Activated CD4-positive, CD25-positive, alpha-beta regulatory T cell treated with anti-CD3 and anti-CD28 coated beads, Interleukin-2, amount 50 U/mL, for 24 hours (primary cell): ENCODE measurements at regions not wholly inside any gene's neighbourhood (a gene's known extent, or its start where the extent isn't known, plus 50 kb on each side); places are given as distances from the start of the nearest gene placed in this dataset.

Source experiments
- ATAC-seq, 2 donors: fragments of 150-1000 bp; cut with Tn5 transposase; one replicate each; pipeline ENCODE4 v1.10.0; 2021; ENCODE audit warnings: mild to moderate bottlenecking in 1 of 2, moderate library complexity in 1 of 2

DNA sequence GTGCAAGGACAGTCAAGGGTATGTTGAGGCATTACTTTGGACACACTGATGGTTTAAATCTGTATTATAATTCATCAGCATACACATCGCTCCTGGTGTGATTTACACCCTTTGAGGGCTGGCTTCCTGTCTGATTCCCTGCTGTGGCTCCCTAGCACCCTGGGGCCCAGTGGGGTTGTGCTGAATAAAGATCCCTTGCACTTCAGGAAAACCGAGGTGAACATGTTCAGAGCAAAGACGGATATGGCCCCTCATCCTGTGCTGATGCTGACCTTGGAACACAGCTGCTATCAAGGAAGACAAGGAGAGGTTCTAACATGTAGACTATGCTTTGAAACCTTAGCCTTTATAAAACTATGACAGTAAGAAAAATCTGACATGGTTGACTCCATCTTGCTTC lies 84.6 kb upstream of the UNC5B start:
- no peak for ATAC-seq

DNA sequence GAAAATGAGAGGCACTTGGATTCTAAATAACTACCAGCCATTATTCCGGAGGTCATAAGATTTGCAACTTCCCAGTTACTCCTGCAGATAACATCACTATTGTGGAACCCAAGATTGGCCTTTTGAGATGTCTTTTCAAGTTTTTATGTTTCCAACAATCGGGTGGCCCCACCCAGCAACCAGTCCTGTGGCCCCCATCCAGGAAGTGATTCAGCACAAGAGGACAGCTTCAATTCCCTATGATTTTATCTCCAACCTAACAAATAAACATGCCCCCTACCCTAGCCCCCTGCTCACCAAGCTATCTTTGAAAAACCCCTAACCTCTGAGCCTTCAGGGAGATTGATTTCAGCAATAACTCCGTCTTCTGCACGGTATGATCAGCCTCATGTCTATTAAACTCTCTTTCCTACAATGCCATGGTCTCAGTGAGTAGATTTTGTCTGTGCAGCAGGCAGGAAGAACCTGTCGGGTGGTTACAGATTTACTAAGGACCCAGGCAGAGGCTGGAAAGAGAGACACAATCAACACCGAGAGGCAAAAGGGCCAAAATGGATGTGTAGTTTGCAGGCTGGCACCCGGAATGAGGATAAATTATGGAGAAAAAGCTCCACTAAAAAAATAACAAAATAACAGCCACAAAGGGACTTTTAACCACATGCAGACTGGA lies 83.9 kb upstream of the UNC5B start:
- no peak for ATAC-seq

DNA sequence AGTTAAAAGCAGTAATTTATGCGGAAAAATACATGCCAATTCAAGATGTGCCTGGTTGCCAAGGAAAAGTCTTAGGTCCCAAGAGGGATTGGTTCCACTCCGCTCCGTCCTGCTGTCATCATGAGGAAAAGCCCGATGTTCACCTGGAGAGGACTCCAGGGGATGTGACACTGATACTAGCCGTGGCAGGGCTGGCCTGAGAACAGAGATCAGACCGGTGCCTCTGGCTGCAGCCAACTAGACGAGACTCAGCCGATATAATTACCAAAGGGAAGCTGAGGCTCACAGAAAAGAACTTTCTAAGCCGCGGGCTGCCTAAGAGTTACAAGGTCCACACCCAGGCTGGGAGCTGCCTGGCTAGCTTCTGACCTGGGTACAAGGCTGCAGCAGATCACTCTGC lies 81.3 kb upstream of the UNC5B start:
- ATAC-seq, result no peak

DNA sequence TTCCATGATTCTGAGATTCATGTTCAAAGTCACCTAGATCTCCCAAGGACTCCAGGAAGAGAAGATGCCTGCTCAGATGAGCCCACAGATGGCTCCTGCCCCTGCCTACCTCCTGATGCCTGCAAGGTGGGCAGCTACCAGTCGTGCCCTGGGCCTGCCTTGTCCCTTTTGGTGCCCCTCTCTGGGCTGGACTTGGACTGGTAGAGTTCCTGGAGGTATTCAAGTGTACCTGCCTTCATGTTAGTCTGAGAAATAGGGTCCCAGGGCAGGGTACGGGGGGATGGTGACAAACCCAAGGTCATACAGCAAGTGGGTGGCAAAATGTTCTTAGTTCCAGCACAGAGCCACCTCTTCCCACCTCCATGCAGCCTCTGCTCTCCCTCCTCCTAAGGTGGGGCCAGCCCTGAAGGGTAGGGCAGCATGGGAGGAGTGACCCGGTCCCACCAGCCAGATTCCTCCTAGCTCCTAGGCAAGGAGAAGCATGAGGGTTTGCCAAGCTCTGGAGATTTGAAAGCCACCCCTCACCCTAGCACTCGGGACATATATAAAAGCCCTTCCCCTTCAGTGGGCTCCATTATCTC lies 80.8 kb upstream of the UNC5B start:
- no peak for ATAC-seq

DNA sequence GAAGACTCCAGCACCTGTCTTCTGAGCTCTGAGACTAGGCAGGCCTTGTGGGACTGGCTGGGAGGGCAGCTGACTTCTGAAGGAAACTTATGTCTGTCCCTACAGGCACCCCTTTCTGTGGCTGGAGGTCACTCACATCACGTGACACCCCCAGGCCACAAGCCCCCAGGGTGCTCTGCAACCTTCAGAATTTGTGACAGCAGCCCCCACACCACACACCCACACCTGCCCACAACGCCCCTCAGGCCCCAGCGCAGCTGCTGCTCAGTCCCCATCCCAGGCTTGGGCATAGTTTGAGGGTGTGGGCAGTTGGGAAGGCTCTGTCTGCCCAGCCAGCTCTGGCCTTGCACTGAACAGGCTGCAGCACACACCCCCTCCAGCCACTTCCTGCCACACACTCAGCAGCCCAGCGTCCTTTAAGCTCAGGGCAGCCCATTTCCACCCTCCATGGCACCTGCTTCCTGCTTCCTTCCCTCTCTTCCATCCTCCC lies 80.0 kb upstream of the UNC5B start:
- no peak for ATAC-seq

DNA sequence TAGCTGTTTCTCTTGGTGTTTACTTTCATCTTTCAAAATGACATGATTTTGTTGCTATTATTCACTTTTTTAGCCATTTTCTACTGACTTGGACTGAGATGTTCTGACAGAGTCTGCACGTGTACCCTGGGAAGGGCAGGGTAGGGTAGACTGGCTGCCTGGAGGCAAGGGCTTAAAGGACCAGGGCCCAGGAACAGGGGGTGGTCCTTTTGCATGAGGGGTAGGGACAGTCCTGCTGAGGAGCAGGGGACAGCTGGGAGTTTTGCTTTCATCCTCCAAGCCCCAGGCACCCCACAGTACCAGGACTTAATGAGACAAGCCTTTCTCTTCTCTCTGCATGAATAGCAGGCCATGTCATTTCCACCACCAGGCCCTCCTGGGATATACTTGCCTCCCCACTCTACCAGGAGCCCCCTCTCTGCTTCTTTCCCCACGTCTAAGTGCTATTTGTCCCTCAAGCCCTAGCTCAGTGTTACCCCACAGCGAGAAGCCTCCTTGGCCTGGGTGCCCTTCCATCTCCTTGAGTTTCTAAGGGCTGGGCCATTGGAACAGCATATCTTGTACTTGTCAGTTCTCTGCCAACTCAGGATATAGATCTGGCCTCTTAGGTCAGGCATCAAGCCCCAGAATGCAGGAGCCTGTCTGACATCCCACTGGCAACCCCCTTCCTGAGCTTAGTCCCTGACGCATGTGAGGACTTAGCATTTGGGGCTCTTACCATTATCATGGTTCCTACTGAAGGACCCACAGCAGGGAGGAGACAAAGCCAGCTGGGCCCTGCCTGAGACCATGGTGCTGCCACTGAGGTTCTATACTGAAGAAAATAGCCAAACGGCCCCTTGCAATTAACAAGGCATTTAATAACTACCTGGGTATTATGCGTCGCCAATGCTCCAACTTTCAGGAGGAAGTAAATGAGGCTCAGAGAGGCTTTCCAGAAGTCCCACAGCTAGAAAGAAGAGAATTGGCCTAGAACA lies 78.4 kb upstream of the UNC5B start:
- no peak for ATAC-seq

DNA sequence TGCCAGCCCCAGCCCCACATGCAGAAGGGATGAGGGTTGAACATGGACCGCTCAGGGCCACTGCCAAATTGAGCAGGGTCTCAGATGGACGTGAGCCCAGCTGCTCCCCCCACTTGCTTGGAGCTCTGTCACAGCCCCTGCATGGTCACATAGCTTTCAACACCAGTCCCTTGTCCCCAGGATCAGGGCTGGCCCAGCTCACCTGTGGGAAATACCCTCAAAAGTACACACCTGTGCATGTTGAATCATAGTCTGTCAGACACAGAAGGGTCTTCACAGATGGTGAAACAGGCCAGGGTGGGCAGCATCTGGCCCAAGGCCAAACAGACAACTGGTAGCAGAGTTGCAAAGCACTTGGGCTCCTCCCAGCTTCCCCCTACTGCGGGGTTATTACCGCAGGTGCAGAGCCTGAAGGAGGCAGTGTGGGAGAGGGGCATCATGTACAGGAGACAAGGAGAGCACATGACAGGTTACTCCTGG lies 77.6 kb upstream of the UNC5B start:
- no peak for ATAC-seq

DNA sequence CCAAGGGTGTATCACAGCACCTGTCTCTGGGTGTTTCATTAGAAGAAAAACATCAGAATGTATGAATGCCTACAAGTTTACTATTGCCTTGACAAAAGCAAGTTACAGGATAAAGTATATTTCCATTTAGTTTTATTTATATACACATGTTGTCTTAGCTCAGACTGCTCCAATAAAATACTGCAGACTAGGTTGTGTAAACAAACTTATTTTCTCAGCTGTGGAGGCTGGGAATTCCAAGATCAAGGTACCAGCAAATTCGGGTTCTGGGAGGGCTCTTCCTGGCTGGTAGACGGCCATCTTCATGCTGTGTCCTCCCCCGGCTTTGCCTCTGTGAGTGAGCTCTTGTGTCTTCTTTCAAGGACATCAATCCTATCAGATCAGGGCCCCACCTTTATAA lies 77.1 kb upstream of the UNC5B start:
- ATAC-seq, result no peak

DNA sequence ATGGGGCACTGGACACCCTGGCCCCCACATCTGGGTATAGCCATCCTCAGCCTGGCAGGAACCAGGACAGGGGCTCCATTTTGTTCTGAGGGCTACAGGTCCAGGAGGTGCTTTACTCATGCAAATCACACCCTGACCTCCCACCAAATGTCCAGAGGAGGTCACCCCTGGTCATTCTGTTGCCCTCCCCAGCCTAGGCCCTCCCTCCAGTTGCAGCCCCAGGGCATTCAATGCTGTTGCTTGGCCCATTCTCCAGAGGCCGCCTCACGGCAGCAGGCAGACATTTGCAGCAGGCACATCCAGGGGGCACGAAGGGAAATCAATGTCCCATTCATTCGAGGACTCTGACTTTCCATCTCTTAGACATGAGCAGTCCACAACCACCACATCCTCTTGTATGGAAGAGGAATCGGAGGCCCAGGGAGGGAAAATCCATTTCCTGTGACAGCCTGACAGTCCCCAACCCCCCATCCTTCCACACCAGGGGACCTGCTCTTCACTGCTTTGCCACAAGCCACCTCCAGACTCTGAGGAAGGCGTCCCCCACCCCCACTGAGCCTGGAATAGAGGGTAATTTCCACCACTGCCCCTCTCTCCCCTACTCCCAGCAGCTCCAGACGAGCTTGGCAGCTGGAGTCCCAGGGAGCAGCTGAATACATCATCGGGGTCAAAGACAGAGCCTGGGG lies 76.2 kb upstream of the UNC5B start:
- no peak for ATAC-seq

DNA sequence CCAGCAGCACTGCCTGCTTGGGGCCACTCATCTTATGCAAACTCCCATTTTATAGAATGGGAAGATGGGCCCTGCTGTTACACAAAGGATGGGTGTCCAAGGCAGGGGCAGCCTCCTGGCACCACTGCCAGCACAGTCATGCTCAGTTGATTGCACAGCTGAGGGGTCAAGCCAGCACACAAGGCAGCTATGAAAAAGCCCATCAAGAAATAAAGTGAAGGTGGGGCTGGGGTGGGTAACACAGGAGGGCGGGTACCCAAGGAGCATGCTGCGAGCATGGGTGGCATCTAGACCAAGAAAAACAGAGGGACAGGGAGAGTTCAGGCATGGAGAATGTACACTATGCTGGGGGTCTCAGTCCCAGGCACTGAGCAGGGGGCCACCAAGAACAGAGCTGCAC lies 74.7 kb upstream of the UNC5B start:
- no peak for ATAC-seq

DNA sequence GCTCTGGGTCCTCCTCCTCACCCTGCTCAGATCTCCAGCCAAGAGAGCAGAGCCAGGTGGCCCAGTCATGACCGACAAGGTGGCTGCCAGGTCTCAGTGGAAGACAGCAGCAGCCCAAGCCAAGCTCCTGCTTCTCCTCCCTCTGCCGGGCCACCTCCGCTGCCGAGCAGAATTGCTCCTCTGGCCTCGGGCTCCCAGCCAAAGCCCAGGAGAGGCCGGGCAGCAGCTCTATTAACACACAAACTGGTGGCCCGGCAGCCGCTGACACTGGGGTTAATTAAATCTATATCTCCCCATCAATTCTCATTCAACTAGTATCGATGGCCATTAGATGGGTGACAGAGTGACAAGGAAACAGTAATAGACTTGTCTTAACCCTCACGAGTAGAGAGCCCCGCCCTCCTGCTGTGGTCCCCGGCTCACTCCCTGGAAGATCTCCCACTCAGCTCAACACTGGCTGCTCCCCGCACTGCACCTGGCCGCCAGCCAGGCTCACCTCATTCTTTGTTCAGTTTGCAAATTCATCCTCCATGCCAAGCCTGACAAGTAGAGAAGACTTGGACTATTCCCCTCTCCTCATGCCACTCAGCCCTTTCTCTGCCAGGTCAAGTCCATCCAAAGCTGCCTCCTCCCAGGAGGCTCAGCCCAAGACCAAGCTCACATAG lies 74.1 kb upstream of the UNC5B start:
- no peak for ATAC-seq

DNA sequence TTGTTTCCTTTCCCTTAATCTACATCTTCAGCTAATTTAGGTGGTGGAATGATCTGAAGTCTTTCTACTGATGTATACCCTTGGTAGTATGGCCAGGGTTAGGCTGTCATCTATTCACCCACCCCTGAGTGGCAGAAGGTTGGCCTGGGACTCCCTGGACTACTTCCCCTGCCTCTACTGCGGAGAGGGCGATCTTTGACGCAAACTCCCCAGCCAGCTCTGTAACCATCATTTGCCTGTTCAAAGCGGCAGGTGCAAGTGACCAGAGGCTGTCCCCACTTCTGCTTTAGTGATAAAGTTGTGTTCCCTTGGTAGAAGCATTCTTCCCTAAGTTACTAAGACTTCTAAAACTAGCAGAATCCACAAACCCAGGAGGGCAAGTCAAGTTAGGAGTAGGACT lies 70.8 kb upstream of the UNC5B start:
- no peak for ATAC-seq

DNA sequence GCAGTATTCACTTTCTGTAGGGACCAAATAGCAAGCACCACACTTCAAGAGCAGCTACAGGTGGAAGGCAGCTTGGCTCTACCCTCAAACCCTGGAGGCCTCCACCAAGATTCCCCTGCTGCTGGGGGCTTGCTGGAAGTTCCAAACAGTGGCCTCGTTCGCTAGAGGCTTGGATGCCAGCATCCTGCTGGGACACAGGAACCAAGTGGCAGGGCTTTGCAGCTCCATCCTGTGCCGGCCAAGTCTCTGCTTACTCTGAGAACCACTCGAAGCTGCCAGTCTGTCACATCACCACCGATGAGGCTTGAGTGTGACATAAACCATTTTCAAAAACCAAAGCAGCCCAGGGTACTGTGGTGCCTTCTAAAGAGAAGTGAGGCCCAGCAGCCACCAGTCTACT lies 69.2 kb upstream of the UNC5B start:
- no peak for ATAC-seq

DNA sequence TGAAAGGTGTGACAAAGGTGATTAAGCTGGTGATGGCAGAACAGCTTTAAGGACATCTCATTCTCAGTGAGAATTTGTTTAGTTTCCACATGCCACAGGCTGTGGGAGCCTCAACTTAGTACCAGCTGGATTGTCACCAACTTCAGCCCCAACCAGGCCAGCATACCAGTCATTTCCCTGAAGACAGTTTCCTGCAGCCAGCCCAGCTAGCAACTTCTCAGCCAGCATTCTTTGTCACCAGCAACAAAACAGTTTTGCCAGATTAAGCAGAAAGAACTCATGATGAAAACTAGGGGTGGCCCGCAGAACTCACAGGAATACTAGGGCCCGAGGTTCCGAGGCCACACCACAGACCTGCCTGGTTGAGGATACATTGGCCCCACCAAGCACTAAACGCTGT lies 68.8 kb upstream of the UNC5B start:
- ATAC-seq, result no peak

DNA sequence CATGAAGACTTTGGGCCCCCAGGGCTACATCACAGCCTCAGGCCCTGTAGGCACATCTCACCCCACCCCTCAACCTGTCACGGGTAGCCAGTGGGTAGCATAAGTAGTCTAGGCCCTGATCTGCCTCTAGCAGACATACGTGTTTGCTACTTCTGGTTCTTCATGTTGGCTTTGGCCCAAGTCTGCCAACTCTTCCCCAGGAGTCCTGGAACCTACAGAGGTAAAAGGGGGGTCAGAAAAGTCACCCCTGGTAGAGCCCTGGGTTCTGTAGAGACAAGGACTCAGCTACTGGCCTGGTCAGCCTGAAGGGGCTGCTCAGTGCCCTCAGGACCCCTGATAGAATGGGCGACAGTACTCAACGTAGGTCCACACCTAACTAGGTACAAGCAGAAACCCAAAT lies 67.5 kb upstream of the UNC5B start:
- ATAC-seq, result no peak

DNA sequence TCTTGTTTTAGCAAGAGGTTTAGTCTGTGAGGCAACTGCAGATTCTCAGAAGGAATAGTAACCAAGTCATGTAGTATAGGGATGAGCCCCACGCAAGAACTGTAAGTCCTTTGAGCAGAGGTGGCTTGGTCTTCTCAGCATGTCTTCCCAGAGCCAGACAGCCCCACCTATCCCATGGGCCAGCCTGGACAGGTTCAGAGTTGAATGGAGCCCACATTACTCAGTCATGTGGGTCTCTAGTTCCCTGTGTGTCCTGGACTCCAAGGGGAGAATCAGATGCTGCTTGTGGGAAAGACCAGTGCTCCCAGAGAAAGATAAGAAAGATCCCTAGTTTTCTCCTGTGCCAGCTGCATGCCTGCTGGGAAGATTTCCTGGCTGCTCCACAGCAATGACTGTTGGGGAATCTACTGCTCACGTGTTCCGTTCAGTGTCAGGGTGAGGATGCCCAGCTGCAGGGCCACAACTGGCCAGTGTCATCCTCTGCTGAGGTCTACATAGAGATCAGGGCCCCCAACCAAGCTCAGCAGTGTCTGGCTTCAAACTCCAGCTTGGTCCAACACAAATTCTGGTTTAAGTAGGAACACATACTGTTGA lies 66.9 kb upstream of the UNC5B start:
- ATAC-seq, result no peak

DNA sequence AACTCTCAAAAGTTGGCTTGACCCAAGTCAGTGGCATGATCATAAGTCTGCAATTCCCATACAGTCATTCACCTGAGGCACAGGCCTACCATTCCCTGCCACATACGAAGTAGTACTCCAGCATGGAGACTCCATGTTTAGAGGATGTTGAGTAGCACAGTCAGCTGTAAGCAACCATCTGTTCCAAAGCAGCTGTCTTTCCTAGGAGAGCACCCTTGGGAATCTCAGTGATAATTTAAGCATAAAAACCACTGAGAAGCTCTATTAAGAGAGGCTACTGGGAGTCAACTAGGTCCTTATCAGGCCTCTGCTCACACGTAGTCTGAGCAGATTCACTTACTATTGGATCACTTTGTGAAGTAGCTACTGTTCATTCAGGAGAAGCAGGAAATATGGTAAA lies 61.6 kb upstream of the UNC5B start:
- no peak for ATAC-seq

DNA sequence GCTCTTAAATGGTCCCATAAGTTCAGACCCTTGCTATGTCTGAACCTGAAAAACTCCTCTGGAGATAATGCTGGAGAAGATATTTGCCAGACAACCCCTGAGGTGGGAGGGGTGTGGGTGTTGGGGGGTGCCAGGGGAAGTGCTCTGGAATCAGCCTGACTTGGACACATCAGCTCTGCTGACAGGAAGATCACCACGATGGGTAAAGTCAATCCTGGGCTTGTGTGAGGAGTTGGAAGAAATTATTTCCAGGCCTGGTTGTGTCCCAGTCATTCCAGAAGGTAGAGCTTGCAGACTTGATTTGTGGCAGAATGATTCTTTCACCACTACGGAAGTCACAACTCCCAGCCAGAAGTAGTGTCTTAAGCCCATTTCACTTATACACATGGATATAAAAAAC lies 60.3 kb upstream of the UNC5B start:
- ATAC-seq, result no peak

DNA sequence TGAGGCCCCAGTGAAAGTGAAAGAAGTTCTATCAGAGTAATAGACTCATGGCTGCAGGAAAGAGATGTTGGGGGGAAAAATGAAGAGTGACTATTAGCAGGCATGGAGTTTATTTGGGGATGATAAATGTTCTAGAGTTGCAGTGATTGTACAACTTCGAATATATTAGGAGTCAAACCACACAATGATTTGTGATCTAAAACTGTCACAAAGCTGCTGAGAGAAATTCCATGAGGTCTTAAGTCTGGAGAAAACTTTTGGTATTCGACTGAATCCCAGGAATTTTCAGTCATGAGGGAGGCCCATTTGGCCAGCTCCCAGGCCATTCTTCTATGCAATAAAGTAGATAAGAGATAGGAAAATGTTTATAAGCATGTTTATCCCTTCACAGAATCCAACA lies 55.9 kb upstream of the UNC5B start:
- ATAC-seq, result no peak

DNA sequence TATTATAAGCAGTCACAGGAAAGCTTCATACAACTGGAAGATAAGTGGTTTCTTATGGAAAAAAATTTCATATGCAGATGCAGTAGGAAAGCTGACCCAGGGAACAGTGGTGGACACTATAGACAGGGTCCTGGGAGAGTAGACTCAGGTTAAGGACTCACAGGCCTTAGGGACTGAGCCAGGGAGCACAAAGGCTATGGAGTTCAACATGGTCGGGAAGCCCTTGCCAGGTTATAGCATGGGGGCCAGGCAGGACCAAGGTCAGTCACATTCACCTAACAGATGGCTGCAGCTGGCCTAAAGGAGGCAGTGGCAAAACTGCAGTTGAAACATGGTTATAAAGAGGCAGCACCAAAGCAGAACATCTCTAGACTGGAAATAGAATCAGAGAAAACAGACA lies 54.9 kb upstream of the UNC5B start:
- ATAC-seq, result no peak

DNA sequence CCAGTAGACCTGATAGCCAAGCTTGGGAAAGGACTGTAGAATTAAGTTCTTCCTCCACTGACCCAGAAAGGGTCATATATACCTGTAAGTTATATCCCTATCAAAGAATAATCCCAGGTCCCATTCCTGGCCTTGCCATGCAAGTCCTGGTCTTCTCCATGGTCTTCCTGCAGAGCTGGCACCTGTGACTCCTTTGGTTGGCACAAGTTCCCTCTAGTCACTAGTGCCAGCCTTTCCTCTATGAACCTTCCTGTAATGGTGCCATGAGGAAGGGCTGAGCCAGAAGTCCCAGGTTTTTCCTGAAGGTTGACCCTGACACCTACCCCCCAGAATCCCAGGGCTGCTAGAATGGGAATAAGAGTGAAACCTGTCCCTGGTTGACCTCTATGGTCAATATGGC lies 54.1 kb upstream of the UNC5B start:
- no peak for ATAC-seq

DNA sequence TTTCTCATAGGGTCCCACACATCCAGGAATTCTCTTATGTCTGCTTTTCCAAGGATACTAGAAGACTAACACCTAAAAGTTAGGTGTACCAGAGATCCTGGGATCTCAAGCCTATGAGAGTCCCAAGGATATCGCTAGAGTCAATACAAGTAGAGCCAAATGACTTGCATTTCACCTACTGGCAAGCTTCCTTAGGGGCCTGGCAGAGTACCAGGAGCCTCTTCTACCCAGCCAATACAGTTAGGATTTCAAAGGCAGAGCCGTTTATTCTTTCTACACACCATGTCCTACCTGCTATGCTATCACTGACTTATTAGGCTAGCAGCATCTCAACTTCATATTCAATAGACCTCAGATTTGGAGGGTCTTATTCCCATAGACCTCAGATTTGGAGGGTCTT lies 53.5 kb upstream of the UNC5B start:
- ATAC-seq, result no peak
